Mesenchymal stem cell (in vitro differentiated cells and primary cell): ENCODE measurements at regions not wholly inside any gene's neighbourhood (a gene's known extent, or its start where the extent isn't known, plus 50 kb on each side); places are given as distances from the start of the nearest gene placed in this dataset.

Experiments used
- DNase-seq: peaks from one replicate; pipeline ENCODE4 v3.0.0-alpha.2; 2013
- H2AFZ ChIP-seq: one replicate; pipeline ENCODE4 v1.6.1; 2013; ENCODE audit warnings: low read depth, mild to moderate bottlenecking, control low read depth, inconsistent platforms, low read length, moderate library complexity
- H2AK5ac ChIP-seq: 2 replicates; pipeline ENCODE4 v1.6.1; 2013; ENCODE audit warnings: low read length, moderate library complexity, mild to moderate bottlenecking, inconsistent platforms; ENCODE audit not compliant: severe bottlenecking
- H2BK120ac ChIP-seq: one replicate; pipeline ENCODE4 v1.6.1; 2013; ENCODE audit warnings: low read depth, mild to moderate bottlenecking, inconsistent platforms, low read length, moderate library complexity
- H2BK12ac ChIP-seq, 2 experiments: one replicate each; pipeline ENCODE4 v1.6.1; 2013; ENCODE audit warnings: inconsistent platforms in 2 of 2, low read length in 2 of 2, mild to moderate bottlenecking in 2 of 2, moderate library complexity in 2 of 2, control low read depth in 1 of 2
- H2BK15ac ChIP-seq: one replicate; pipeline ENCODE4 v1.6.1; 2013; ENCODE audit warnings: mild to moderate bottlenecking, low read depth, inconsistent platforms; ENCODE audit not compliant: poor library complexity, severe bottlenecking
- H2BK5ac ChIP-seq: 2 replicates; pipeline ENCODE4 v1.6.1; 2013; ENCODE audit warnings: low read depth, mild to moderate bottlenecking, low read length, control low read depth, inconsistent platforms; ENCODE audit not compliant: poor library complexity, severe bottlenecking
- H3K14ac ChIP-seq, 2 experiments: one replicate each; pipeline ENCODE4 v1.6.1; 2013; ENCODE audit warnings: inconsistent platforms in 2 of 2, low read length in 2 of 2, control low read depth in 1 of 2, mild to moderate bottlenecking in 1 of 2, moderate library complexity in 1 of 2
- H3K18ac ChIP-seq, 2 experiments: one replicate each; pipeline ENCODE4 v1.6.1; 2013; ENCODE audit warnings: inconsistent platforms in 2 of 2, low read length in 2 of 2, control low read depth in 1 of 2, low read depth in 1 of 2, mild to moderate bottlenecking in 1 of 2
- H3K23ac ChIP-seq, 2 experiments: one replicate each; pipeline ENCODE4 v1.6.1; 2013; ENCODE audit warnings: inconsistent platforms in 2 of 2, low read length in 2 of 2, mild to moderate bottlenecking in 2 of 2, moderate library complexity in 2 of 2, control low read depth in 1 of 2
- H3K27ac ChIP-seq: 2 replicates; pipeline ENCODE4 v1.5.1; 2013; ENCODE audit warnings: mild to moderate bottlenecking, moderate library complexity, low read length, control low read depth, inconsistent platforms; ENCODE audit not compliant: poor library complexity, severe bottlenecking
- H3K27me3 ChIP-seq, 2 experiments: 2 replicates each; pipeline versions ENCODE4 v1.6.1 to v1.7.0; 2013; ENCODE audit warnings: low read length in 2 of 2, mild to moderate bottlenecking in 2 of 2, moderate library complexity in 2 of 2, control low read depth in 1 of 2, inconsistent platforms in 1 of 2; ENCODE audit not compliant: control insufficient read depth in 1 of 2, insufficient read depth in 1 of 2
- H3K36me3 ChIP-seq, 2 experiments: 2 replicates each; pipeline versions ENCODE4 v1.6.1 to v1.7.0; 2013; ENCODE audit warnings: low read length in 2 of 2, control low read depth in 1 of 2, inconsistent platforms in 1 of 2, low read depth in 1 of 2, mild to moderate bottlenecking in 1 of 2; ENCODE audit not compliant: insufficient read depth in 2 of 2, control insufficient read depth in 1 of 2
- H3K4ac ChIP-seq, 2 experiments: one replicate each; pipeline ENCODE4 v1.6.1; 2013; ENCODE audit warnings: inconsistent platforms in 2 of 2, low read length in 2 of 2, mild to moderate bottlenecking in 2 of 2, moderate library complexity in 2 of 2, control low read depth in 1 of 2, low read depth in 1 of 2
- H3K4me1 ChIP-seq: 2 replicates; pipeline ENCODE4 v1.6.1; 2013; ENCODE audit warnings: low read depth, low read length, control low read depth; ENCODE audit not compliant: control insufficient read depth, insufficient read depth
- H3K4me2 ChIP-seq: 2 replicates; pipeline ENCODE4 v1.6.1; 2013; ENCODE audit warnings: low read length, mild to moderate bottlenecking, inconsistent platforms; ENCODE audit not compliant: poor library complexity, severe bottlenecking
- H3K4me3 ChIP-seq, 2 experiments: 2 replicates each; pipeline versions ENCODE4 v1.5.1 to v1.7.0; 2013; ENCODE audit warnings: low read length in 2 of 2, mild to moderate bottlenecking in 2 of 2, control low read depth in 1 of 2, low read depth in 1 of 2; ENCODE audit not compliant: insufficient read depth in 1 of 2
- H3K79me1 ChIP-seq: replicated peaks from 2 replicates; pipeline ENCODE4 v1.6.1; 2013; ENCODE audit warnings: mild to moderate bottlenecking, control low read depth, low read length, inconsistent platforms; ENCODE audit not compliant: poor library complexity, severe bottlenecking
- H3K9ac ChIP-seq: 2 replicates; pipeline ENCODE4 v1.7.0; 2013; ENCODE audit warnings: mild to moderate bottlenecking, low read length, moderate library complexity
- H3K9me3 ChIP-seq: 2 replicates; pipeline ENCODE4 v1.7.0; 2013; ENCODE audit warnings: mild to moderate bottlenecking, low read length; ENCODE audit not compliant: control insufficient read depth
- H4K8ac ChIP-seq: one replicate; pipeline ENCODE4 v1.6.1; 2013; ENCODE audit warnings: inconsistent platforms, mild to moderate bottlenecking, low read length, moderate library complexity
- H4K91ac ChIP-seq: one replicate; pipeline ENCODE4 v1.6.1; 2013; ENCODE audit warnings: mild to moderate bottlenecking, low read length, inconsistent platforms
- WGBS: methylation state at CpG from one replicate; pipeline ENCODE4 v1.1.7; 2013; ENCODE audit warnings: mixed read lengths; 5-methylcytosine and 5-hydroxymethylcytosine counted together

DNA sequence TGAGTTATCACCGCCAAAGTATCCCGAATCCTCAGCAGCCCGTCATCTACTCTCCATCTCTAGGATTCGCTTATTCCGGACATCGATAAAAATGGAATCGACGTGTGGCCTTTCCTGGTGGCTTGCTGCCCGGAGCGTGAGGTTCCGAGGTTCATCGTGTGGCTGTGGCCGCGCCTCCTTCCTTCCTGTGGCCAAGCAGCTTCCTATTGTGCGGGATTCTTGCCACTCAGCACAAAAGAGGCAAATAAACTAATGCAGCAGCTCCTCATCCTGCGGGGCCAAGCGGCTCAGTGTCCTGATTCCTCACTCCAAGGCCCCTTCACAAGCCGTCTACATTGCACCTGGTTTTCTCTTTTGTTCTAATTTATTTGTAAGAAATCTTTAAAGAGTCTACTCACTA lies 800.9 kb downstream of the CDH9 start:
- no peak for DNase-seq
- Histone ChIP-seq H2BK15ac (no peak overlapping the region), H3K79me1 (no peaks in the 10 kb centered on the region), H3K18ac (no peak overlapping the region), H3K9me3 (no peaks in the 10 kb centered on the region), H2BK12ac (no peak overlapping the region), H3K4me3 (no peak overlapping the region), H4K8ac (no peak overlapping the region), H3K4me2 (no peak overlapping the region), H2AFZ (no peak overlapping the region), H3K9ac (no peak overlapping the region), H3K36me3 (no peaks in the 10 kb centered on the region), H2AK5ac (no peak overlapping the region), H4K91ac (no peak overlapping the region), H3K23ac (no peak overlapping the region), H3K27me3 (no peaks in the 10 kb centered on the region), H3K27ac (no peak overlapping the region), H2BK120ac (no peak overlapping the region), H3K4ac (no peak overlapping the region), H2BK5ac (no peak overlapping the region), H3K4me1 (no peaks in the 10 kb centered on the region), H3K14ac (no peak overlapping the region)
- WGBS: 98% methylated on average over 15 of the region's 18 CpGs

DNA sequence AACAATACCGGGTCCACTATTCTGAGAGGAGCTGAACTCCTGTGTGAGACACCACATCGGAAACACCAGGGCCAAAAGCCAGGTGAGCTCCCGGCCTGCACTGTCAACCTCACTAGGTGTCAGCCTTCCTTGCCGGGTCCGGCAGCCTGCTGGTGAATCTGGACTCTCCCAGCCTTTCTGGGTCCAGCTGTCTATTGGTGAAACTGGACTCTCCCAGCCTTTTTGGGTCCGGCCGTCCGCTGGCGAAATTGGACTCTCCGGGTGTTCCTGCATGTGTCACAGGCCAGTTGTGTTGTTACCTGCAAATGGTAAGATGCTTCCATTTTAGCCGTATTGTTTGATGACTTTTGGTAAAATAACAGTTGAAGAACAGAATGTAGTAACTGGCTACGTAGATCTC lies 801.5 kb downstream of the CDH9 start:
- Histone ChIP-seq H2BK15ac (no peak overlapping the region), H3K9ac (no peak overlapping the region), H3K36me3 (no peaks in the 10 kb centered on the region), H3K4ac (no peak overlapping the region), H2AK5ac (no peak overlapping the region), H2BK5ac (no peak overlapping the region), H3K79me1 (no peaks in the 10 kb centered on the region), H3K4me3 (no peak overlapping the region), H3K23ac (no peak overlapping the region), H3K9me3 (no peaks in the 10 kb centered on the region), H3K14ac (no peak overlapping the region), H3K4me1 (no peaks in the 10 kb centered on the region), H3K27me3 (no peaks in the 10 kb centered on the region), H3K18ac (no peak overlapping the region), H4K8ac (no peak overlapping the region), H2AFZ (no peak overlapping the region), H2BK12ac (no peak overlapping the region), H3K27ac (no peak overlapping the region), H3K4me2 (no peak overlapping the region), H2BK120ac (no peak overlapping the region), H4K91ac (no peak overlapping the region)
- WGBS: 97% methylated on average over 12 of the region's 12 CpGs
- DNase-seq: no peak

DNA sequence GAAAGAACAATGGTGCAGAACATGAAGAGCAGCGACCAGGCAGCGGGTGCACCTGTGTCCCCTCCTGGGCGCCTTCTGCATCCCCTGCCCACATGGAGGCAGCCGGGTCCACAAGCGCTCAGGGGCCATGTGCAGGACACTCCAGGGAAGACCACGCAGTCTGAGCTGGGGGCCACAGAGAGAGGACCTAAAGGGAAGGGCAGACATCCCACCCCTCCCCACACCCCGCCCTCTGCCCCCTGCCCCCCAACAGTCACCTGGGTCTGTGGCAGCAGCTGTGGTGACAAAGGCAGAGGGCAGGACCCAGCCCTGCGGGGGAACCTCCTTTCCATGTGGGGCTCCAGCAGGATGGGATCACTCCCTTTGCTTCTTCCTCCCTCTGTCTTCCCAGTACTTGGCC lies 805.7 kb downstream of the CDH9 start:
- no peak overlapping the region for H3K18ac ChIP-seq
- no peak overlapping the region for H2BK12ac ChIP-seq
- no peak for DNase-seq
- no peak overlapping the region for H3K27ac ChIP-seq
- H2BK5ac ChIP-seq: no peak overlapping the region
- no peak overlapping the region for H2AFZ ChIP-seq
- H2BK15ac ChIP-seq: no peak overlapping the region
- H3K9ac ChIP-seq: no peak overlapping the region
- H3K4ac ChIP-seq: no peak overlapping the region
- H2AK5ac ChIP-seq: no peak overlapping the region
- no peaks in the 10 kb centered on the region for H3K9me3 ChIP-seq
- H3K36me3 ChIP-seq: no peaks in the 10 kb centered on the region
- WGBS: 78% methylated on average over 8 of the region's 8 CpGs
- H3K27me3 ChIP-seq: no peaks in the 10 kb centered on the region
- H4K91ac ChIP-seq: no peak overlapping the region
- no peak overlapping the region for H3K4me2 ChIP-seq
- no peak overlapping the region for H3K4me3 ChIP-seq
- no peak overlapping the region for H3K23ac ChIP-seq
- no peak overlapping the region for H4K8ac ChIP-seq
- no peaks in the 10 kb centered on the region for H3K79me1 ChIP-seq
- H2BK120ac ChIP-seq: no peak overlapping the region
- no peak overlapping the region for H3K14ac ChIP-seq
- H3K4me1 ChIP-seq: no peaks in the 10 kb centered on the region

DNA sequence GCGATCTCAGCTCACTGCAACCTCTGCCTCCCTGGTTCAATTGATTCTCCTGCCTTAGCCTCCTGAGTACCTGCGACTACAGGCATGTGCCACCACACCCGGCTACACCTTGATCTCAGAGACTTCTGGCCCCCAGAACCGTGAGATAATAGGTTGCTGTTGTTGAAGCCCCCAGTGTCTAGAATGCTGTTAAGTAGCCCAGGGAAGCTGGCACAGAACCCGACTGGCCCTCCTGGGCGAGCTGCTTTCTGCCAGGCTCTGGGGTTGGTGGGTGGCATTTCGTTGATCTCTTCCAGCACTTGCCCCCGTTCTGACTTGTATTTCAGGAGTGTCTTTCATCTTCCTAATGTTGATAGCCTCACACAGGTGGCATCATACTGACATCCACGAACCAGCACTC lies 807.1 kb downstream of the CDH9 start:
- Histone ChIP-seq H3K4ac (no peak overlapping the region), H3K18ac (no peak overlapping the region), H4K91ac (no peak overlapping the region), H3K79me1 (no peaks in the 10 kb centered on the region), H2BK120ac (no peak overlapping the region), H2BK15ac (no peak overlapping the region), H2BK5ac (no peak overlapping the region), H4K8ac (no peak overlapping the region), H3K4me1 (no peaks in the 10 kb centered on the region), H2BK12ac (no peak overlapping the region), H3K9ac (no peak overlapping the region), H3K27me3 (no peaks in the 10 kb centered on the region), H3K14ac (no peak overlapping the region), H2AK5ac (no peak overlapping the region), H3K27ac (no peak overlapping the region), H3K4me3 (no peak overlapping the region), H3K36me3 (no peaks in the 10 kb centered on the region), H2AFZ (no peak overlapping the region), H3K23ac (no peak overlapping the region), H3K9me3 (no peaks in the 10 kb centered on the region), H3K4me2 (no peak overlapping the region)
- 77% methylated on average over 9 of the region's 9 CpGs for WGBS
- no peak for DNase-seq
